OCI-LY3 (cell line): ENCODE measurements at regions not wholly inside any gene's neighbourhood (a gene's known extent, or its start where the extent isn't known, plus 50 kb on each side); places are given as distances from the start of the nearest gene placed in this dataset.

Experiments
- H2AFZ ChIP-seq: fragments of 200-600, 300-600 bp; shearing (Covaris generic); 2 replicates; pipeline ENCODE4 v1.6.0; 2014; ENCODE audit warnings: antibody characterized with exemption, low read depth, low read length
- H3K27ac ChIP-seq: fragments of 200-600, 300-600 bp; sonication (generic); 2 replicates; pipeline ENCODE4 v1.5.1; 2014; ENCODE audit warnings: mild to moderate bottlenecking, low read length, moderate library complexity, mixed read lengths
- H3K27me3 ChIP-seq: fragments of 200-600, 300-600 bp; sonication (generic); 2 replicates; pipeline ENCODE4 v1.6.1; 2014; ENCODE audit warnings: low read depth, low read length, mixed read lengths
- H3K36me3 ChIP-seq: fragments of 200-600, 300-600 bp; sonication (generic); replicated peaks from 2 replicates; pipeline ENCODE3; 2014; ENCODE audit warnings: low read depth, low read length, mixed read lengths
- H3K4me1 ChIP-seq: fragments of 300-600, 200-600 bp; sonication (generic); 2 replicates; pipeline ENCODE4 v1.6.1; 2014; ENCODE audit warnings: low read length, mixed read lengths
- H3K4me2 ChIP-seq: fragments of 200-600, 300-600 bp; sonication (generic); 2 replicates; pipeline ENCODE4 v1.6.1; 2014; ENCODE audit warnings: low read length, mixed read lengths
- H3K4me3 ChIP-seq: fragments of 300-600, 200-600 bp; sonication (generic); 2 replicates; pipeline ENCODE4 v1.5.1; 2014; ENCODE audit warnings: antibody characterized with exemption, mild to moderate bottlenecking, low read length, moderate library complexity
- H3K79me2 ChIP-seq: fragments of 300-600, 200-600 bp; shearing (Covaris generic); 2 replicates; pipeline ENCODE4 v1.6.1; 2014; ENCODE audit warnings: mild to moderate bottlenecking, low read length, mixed read lengths
- H3K9ac ChIP-seq: fragments of 300-600, 200-600 bp; shearing (Covaris generic); 2 replicates; pipeline ENCODE4 v1.6.0; 2014; ENCODE audit warnings: mild to moderate bottlenecking, low read length, moderate library complexity
- H3K9me3 ChIP-seq: fragments of 200-600, 300-600 bp; shearing (Covaris generic); 2 replicates; pipeline ENCODE4 v1.6.1; 2014; ENCODE audit warnings: low read length, mixed read lengths; ENCODE audit not compliant: insufficient read depth
- H4K20me1 ChIP-seq: fragments of 200-600, 300-600 bp; sonication (generic); 2 replicates; pipeline ENCODE4 v1.6.1; 2016; ENCODE audit warnings: low read length, mixed read lengths; ENCODE audit not compliant: insufficient read depth
- CTCF ChIP-seq: fragments of 200-600, 300-600 bp; sonication (generic); IDR thresholded peaks from 2 replicates; pipeline ENCODE4 v1.5.1; 2014; ENCODE audit warnings: antibody characterized with exemption, low read length, low read depth
- EZH2phosphoT487 ChIP-seq: fragments of 200-600 bp; shearing (Covaris generic); IDR thresholded peaks from 2 replicates; pipeline ENCODE4 v1.6.1; 2018; ENCODE audit warnings: antibody characterized with exemption, mixed run types, low read depth

GRCh38 chr10:44636625-44637024, 251.7 kb upstream of the CXCL12 start:
- Histone ChIP-seq H4K20me1 (no peaks in the 10 kb centered on the region), H3K36me3 (no peaks in the 10 kb centered on the region), H3K9ac (no peak overlapping the region), H3K27ac (no peak overlapping the region), H3K4me2 (no peak overlapping the region), H3K4me1 (no peaks in the 10 kb centered on the region), H3K79me2 (no peaks in the 10 kb centered on the region), H3K4me3 (no peak overlapping the region), H3K27me3 (no peaks in the 10 kb centered on the region), H2AFZ (no peak overlapping the region), H3K9me3 (no peaks in the 10 kb centered on the region)
- no peak for TF ChIP-seq EZH2phosphoT487
- TF ChIP-seq CTCF: no peak

- no peaks in the 10 kb centered on the region for H4K20me1 ChIP-seq
- H3K27me3 ChIP-seq: no peaks in the 10 kb centered on the region
- no peak overlapping the region for H3K27ac ChIP-seq
- H3K9ac ChIP-seq: no peak overlapping the region
- H3K4me3 ChIP-seq: no peak overlapping the region
- TF ChIP-seq EZH2phosphoT487 (no peak), CTCF (no peak)
- H3K4me2 ChIP-seq: no peak overlapping the region
- no peaks in the 10 kb centered on the region for H3K9me3 ChIP-seq
- H3K36me3 ChIP-seq: no peaks in the 10 kb centered on the region
- H3K79me2 ChIP-seq: no peaks in the 10 kb centered on the region
- H3K4me1 ChIP-seq: no peaks in the 10 kb centered on the region
- H2AFZ ChIP-seq: no peak overlapping the region
These were observed 255.5 kb upstream of the CXCL12 start for GRCh38 chr10:44640429-44640828.

GRCh38 chr10:44647473-44647872, 262.6 kb upstream of the CXCL12 start:
- H3K4me2 ChIP-seq: no peak overlapping the region
- TF ChIP-seq EZH2phosphoT487 (no peak), CTCF (no peak)
- no peaks in the 10 kb centered on the region for H3K79me2 ChIP-seq
- no peaks in the 10 kb centered on the region for H3K36me3 ChIP-seq
- no peaks in the 10 kb centered on the region for H3K4me1 ChIP-seq
- no peak overlapping the region for H3K9ac ChIP-seq
- no peak overlapping the region for H3K4me3 ChIP-seq
- no peaks in the 10 kb centered on the region for H3K27me3 ChIP-seq
- H3K27ac ChIP-seq: no peak overlapping the region
- no peaks in the 10 kb centered on the region for H3K9me3 ChIP-seq
- H2AFZ ChIP-seq: no peak overlapping the region
- H4K20me1 ChIP-seq: no peaks in the 10 kb centered on the region

GRCh38 chr10:44647877-44648542, 263.1 kb upstream of the CXCL12 start:
- Histone ChIP-seq H3K27me3 (no peaks in the 10 kb centered on the region), H4K20me1 (no peaks in the 10 kb centered on the region), H3K4me2 (no peak overlapping the region), H3K79me2 (no peaks in the 10 kb centered on the region), H3K27ac (no peak overlapping the region), H3K4me1 (no peaks in the 10 kb centered on the region), H3K4me3 (no peak overlapping the region), H2AFZ (no peak overlapping the region), H3K9ac (no peak overlapping the region), H3K36me3 (no peaks in the 10 kb centered on the region), H3K9me3 (no peaks in the 10 kb centered on the region)
- no peak for TF ChIP-seq CTCF
- TF ChIP-seq EZH2phosphoT487: no peak
